ENCODE measurements at regions not wholly inside any gene's neighbourhood (a gene's known extent, or its start where the extent isn't known, plus 50 kb on each side); places are given as distances from the start of the nearest gene placed in this dataset.

DNA sequence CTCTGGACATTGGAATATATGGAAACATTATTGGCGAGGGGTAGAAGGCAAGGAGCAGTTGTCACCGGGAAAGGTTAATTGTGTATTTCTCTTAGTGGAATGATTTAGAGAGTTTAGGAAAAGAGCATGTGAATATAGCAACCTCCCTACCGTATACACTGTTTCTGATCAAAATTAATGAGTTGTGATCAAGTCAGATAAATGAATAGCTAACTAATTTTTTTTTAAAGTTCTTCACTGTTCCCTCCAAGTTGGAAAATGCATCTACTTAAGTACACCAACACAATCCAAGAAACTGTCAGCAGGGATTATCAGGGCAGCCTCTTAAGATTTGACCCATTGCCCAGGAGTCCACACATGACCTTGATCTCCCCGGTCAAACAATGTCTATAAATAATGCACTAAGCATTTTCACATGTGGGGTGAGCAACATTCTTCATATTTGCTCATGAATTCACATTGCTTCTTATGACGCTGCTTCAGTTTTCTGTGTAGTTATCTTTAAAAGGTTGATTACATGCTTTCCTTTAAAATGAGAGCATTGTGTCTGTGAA is 680.8 kb upstream of the NRSN1 start:
- intact Hi-C loops (cut with DNase I), result loop anchor here in 7 of 10 donors (5.0 to 10.0 kb wide), 3 partner anchors 520 to 1858 kb away; partner anchors contain the start of gene SOX4 (in 4 of the 7)
- peak overlapping the region in 10 of 12 donors; percentile 2 to 66 (median 35) for H3K27ac ChIP-seq
- H3K4me3 ChIP-seq, result no peak overlapping the region
- H3K36me3 ChIP-seq, result no peaks in the 10 kb centered on the region
- DNase-seq, result peak in 4 of 5 donors; percentile 47 to 66 (median 50)
- H3K9me3 ChIP-seq, result no peaks in the 10 kb centered on the region
- TF ChIP-seq POLR2A (IDR thresholded peaks at IDR 0.05) (no peak), CTCF (IDR thresholded peaks at IDR 0.05) (no peak)
- ATAC-seq, result peak; percentile 92 to 98 (median 93)
- H3K27me3 ChIP-seq, result no peaks in the 10 kb centered on the region
- whole genome bisulfite sequencing, 4 donors, result 30 to 33% (median 31%) methylated on average over 5 of the region's 5 CpGs
- H3K4me1 ChIP-seq, result peaks cover 0 to 21% (median 14%) of the 10 kb centered on the region in 12 donors

DNA sequence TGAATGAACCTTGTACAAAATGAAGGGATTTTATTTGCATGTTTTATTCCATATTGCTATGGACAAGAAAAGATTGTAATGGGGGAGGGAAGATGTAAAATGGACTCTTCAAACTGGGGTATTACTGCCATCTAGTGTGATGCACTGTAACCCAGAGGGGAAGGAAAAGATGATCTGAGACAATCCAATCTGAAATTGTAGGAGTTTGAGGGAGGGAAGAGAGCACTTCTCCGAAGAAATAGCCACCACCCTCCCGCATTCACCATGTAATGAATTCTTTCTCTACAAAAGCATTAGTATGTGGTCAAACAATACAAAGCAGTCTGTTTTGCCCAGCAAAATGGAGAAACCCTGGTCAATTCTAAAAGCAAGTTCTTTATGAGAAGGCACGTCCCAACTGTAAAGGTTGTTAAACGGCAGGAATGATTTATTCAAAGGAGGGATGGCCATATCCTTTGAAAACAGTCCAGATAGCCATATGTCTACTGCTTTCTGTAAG is 679.5 kb upstream of the NRSN1 start:
- Histone ChIP-seq H3K9me3 (no peaks in the 10 kb centered on the region), H3K4me1 (peaks cover 0 to 21% (median 14%) of the 10 kb centered on the region in 12 donors), H3K27ac (peak overlapping the region in 2 of 12 donors; percentile 2 to 66), H3K36me3 (no peaks in the 10 kb centered on the region), H3K27me3 (no peaks in the 10 kb centered on the region), H3K4me3 (no peak overlapping the region)
- intact Hi-C loops (cut with DNase I), result loop anchor here in 7 of 10 donors (5.0 to 10.0 kb wide), 3 partner anchors 522 to 1859 kb away; partner anchors contain the start of gene SOX4 (in 4 of the 7)
- 38 to 46% (median 41%) methylated on average over 4 of the region's 4 CpGs for WGBS, 4 donors
- ATAC-seq (peak; percentile 61 to 89 (median 81)), DNase-seq (no peak)
- peak; percentile 30 to 70 (median 58) for TF ChIP-seq CTCF (IDR thresholded peaks at IDR 0.05)
- no peak for TF ChIP-seq POLR2A (IDR thresholded peaks at IDR 0.05)

GRCh38 chr6:23447731-23448130 is 678.3 kb upstream of the NRSN1 start:
- DNase-seq, result no peak
- no peak for ATAC-seq
- no peak for TF ChIP-seq CTCF (IDR thresholded peaks at IDR 0.05)
- no peak for TF ChIP-seq POLR2A (IDR thresholded peaks at IDR 0.05)

GRCh38 chr6:23448281-23448680 is 677.7 kb upstream of the NRSN1 start:
- Histone ChIP-seq H3K27me3 (no peaks in the 10 kb centered on the region), H3K27ac (no peak overlapping the region), H3K36me3 (no peaks in the 10 kb centered on the region), H3K4me1 (peaks cover 0 to 21% (median 14%) of the 10 kb centered on the region in 12 donors), H3K9me3 (no peaks in the 10 kb centered on the region), H3K4me3 (no peak overlapping the region)
- intact Hi-C loops (cut with DNase I), result loop anchor here in 7 of 10 donors (5.0 to 10.0 kb wide), 3 partner anchors 523 to 1861 kb away; partner anchors contain the start of gene SOX4 (in 4 of the 7)
- TF ChIP-seq CTCF (IDR thresholded peaks at IDR 0.05) (no peak), POLR2A (IDR thresholded peaks at IDR 0.05) (no peak)
- ATAC-seq (no peak), DNase-seq (no peak)
- WGBS, 4 donors, result 90 to 96% (median 95%) methylated on average over 2 of the region's 2 CpGs

More at GRCh38 chr6:23447731-23448130, 678.3 kb upstream of the NRSN1 start:
- intact Hi-C loops (cut with DNase I), result loop anchor here in 7 of 10 donors (5.0 to 10.0 kb wide), 3 partner anchors 523 to 1860 kb away; partner anchors contain the start of gene SOX4 (in 4 of the 7)
- Histone ChIP-seq H3K27ac (no peak overlapping the region), H3K4me3 (no peak overlapping the region), H3K4me1 (peaks cover 0 to 21% (median 14%) of the 10 kb centered on the region in 12 donors), H3K27me3 (no peaks in the 10 kb centered on the region), H3K9me3 (no peaks in the 10 kb centered on the region), H3K36me3 (no peaks in the 10 kb centered on the region)
